GM10266 (cell line): ENCODE measurements at regions not wholly inside any gene's neighbourhood (a gene's known extent, or its start where the extent isn't known, plus 50 kb on each side); places are given as distances from the start of the nearest gene placed in this dataset.
"Not testable (repeated sequence)": the region's sequence is repeated elsewhere in the genome, so short reads cannot be mapped to it uniquely, and the experiment has no call there.

ENCODE experiments used
- DNase-seq: peaks from one replicate; pipeline ENCODE4 v3.0.0; 2012; ENCODE audit errors: extremely low spot score
- CTCF ChIP-seq: IDR thresholded peaks from 2 replicates; pipeline ENCODE4 v1.5.1; 2012; ENCODE audit warnings: mild to moderate bottlenecking, low read depth; ENCODE audit not compliant: control insufficient read depth, insufficient read depth; ENCODE audit errors: missing control alignments

GRCh38 chr11:42906226-42906625 lies 405.6 kb upstream of the API5 start:
- DNase-seq: no peak
- TF ChIP-seq CTCF: no peak

GRCh38 chr11:42913731-42914130 lies 398.1 kb upstream of the API5 start:
- TF ChIP-seq CTCF: no peak
- DNase-seq: no peak

GRCh38 chr11:42923651-42924050 lies 388.1 kb upstream of the API5 start:
- no peak for DNase-seq
- TF ChIP-seq CTCF: no peak

- TF ChIP-seq CTCF: no peak
- DNase-seq: no peak
Observed at GRCh38 chr11:42925916-42926315, 385.9 kb upstream of the API5 start.

- TF ChIP-seq CTCF: no peak
- DNase-seq: no peak
Observed at GRCh38 chr11:42947405-42947804, 364.4 kb upstream of the API5 start.

GRCh38 chr11:42949738-42950376 lies 361.9 kb upstream of the API5 start:
- DNase-seq: not testable (repeated sequence)

- TF ChIP-seq CTCF: no peak
- DNase-seq: no peak
Observed at GRCh38 chr11:42951266-42951665, 360.5 kb upstream of the API5 start.

GRCh38 chr11:42957831-42958230 lies 354.0 kb upstream of the API5 start:
- no peak for DNase-seq
- TF ChIP-seq CTCF: no peak
